HG03108 (cell line): ENCODE measurements at regions not wholly inside any gene's neighbourhood (a gene's known extent, or its start where the extent isn't known, plus 50 kb on each side); places are given as distances from the start of the nearest gene placed in this dataset.
"Not testable (repeated sequence)": the region's sequence is repeated elsewhere in the genome, so short reads cannot be mapped to it uniquely, and the experiment has no call there.

Experiments used
- ATAC-seq: cut with Tn5 transposase; IDR thresholded peaks from one replicate; pipeline ENCODE4 v1.9.1; 2021; ENCODE audit warnings: moderate library complexity; ENCODE audit not compliant: unreplicated experiment

DNA sequence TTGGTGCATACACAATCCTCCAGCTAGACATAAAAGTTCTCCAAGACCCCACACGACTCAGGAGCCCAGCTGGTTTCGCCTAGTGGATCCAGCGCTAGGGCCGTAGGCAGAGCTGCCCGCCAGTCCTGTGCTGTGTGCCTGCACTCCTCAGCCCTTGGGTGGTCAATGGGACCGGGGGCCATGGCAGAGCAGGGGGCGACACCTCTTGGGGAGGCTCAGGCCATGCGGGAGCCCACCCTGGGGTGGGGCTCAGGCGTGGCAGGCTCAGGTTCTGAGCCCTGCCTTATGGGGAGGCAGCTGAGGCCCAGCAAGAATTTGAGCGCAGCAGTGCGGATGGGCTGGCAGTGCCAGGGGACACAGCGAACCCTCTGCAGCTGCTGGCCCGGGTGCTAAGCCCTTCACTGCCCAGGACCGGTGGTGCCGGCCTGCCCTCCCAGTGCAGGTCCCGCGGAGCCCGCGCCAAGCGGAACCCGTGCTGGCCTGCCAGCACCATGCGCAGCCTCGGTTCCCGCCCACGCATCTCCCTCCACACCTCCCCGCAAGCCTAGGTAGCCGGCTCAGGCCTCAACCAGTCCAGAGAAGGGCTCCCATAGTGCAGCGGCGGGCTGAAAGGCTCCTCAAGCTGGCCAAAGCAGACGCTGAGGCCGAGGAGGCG, 1566.6 kb upstream of the SLC39A10 start:
- ATAC-seq, result no peak

DNA sequence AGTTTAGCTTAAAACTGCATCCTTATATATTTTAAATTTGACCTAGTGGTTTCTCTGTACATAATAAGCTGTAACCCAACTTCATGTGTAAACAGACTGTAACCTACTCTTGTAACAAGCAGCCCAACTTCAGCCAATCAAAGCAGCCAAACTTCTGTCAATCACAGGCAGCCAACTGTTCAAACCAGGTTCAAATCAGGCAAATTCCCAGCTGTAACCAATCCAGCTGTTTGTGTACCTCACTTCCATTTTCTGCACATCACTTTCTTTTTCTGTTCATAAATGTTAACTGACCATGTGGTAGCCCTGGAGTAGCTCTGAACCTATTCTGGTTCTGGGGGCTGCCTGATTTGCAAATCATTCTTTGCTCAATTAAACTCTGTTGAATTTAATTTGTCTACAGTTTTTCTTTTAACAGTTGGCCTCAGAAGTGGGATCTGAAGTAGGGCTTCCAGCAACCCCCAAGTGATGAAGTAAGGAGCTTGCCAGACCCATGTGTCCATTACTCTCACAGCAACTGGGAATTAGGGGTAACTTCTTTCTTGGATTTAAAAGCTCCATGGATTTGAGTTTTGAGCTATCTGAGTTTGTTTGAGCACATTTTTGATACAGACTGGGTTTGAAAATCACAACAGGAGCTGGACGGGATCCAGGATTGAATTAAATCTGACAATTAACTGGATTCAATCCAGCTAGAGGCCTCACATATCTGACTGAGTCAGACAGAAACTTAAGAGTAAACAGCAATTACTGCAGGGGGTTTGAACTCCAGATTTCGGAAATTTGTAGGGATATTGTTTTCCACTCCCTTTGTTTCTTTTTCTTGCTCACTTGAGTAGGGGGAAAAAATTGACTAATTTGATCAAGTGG, 1569.7 kb upstream of the SLC39A10 start:
- no peak for ATAC-seq

DNA sequence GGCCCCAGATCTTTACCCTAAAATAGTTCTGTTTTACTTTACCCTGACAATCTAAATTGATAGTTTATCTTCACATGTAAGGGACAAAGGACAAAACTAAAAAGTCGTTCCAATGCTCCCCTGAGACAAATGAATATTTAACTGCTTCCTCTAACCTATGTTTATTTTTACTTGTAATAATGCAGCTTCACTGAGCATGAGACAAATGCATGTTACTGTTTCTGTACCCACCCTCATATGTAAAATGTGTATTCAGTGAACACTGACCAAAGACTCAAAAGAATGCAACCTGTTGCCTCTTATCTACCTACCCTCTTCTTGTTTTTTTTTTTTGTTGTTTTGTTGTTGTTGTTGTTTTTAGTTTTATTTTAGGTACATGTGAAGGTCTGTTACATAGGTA, 1570.9 kb upstream of the SLC39A10 start:
- ATAC-seq, result no peak

DNA sequence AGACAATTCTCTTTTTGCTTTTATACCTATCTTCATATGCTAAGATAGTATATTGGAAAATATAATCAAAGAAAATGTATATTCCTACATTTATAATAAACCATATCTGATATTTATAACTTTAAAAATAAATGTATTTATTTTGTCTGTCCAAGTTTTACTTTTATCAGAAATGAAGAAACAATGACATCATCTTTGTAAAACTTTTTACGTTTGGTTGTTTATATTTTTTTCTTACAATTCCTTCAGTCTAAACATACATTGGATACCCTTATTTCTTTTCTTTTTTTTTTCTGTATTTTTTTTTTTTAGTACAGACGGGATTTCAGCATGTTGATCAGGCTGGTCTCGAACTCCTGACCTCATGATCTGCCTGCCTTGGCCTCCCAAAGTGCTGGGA, 1577.0 kb upstream of the SLC39A10 start:
- no peak for ATAC-seq

DNA sequence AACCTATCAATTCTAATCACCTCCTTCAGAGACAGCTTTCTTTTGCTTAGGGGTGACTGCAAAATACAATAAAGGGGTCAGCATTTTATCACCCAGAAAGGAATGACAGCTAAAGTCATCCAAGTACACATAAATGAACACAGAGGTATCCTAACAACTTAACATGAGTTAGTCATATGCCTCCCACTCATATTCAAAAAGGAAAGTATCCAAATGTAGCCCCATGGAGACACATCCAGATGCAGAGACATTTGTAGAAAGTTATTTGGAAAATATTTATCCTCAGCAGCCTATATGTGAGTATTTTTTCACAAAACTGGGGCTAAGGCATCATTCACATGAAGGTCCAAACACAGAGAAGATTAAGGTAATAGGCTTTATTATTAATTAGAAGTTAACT, 1579.7 kb upstream of the SLC39A10 start:
- ATAC-seq, result no peak

DNA sequence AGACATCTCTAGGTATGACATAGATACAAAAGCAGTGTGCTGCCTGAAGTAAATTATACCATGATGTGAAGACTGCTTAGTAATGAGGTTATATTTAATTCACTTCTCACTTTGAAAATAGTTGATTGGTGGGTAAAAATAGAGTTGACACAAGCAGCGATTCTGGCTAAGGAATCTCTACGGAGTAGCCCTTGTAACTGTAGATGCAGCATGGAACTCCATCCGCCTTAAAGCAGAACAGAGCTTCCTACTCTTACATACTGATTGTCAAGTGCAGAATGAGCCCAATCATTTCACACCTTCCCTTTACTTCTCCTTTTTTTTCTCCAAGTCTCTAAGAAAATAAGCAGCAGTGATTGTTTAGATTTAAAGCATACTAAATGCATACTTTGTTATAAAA, 1594.6 kb upstream of the SLC39A10 start:
- no peak for ATAC-seq

DNA sequence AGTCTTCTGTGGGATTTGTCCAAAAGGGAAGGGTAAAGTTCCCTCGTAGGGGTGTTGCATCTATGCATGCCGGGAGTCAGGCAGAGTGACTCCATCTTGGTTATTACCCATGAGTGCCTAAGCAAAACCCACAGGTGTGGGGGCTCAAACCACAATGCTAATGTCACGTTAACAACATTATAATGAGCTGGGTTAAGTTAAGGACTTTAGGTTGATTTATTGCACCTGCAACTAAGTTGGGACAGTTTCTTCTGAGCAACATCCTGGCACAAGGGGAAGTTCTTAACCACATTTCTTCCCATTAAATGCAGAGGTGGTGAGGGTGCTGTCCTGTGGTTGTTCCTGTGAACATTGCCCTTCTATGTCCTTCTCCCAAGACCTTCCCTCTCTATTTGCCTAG, 1596.8 kb upstream of the SLC39A10 start:
- ATAC-seq, result no peak

DNA sequence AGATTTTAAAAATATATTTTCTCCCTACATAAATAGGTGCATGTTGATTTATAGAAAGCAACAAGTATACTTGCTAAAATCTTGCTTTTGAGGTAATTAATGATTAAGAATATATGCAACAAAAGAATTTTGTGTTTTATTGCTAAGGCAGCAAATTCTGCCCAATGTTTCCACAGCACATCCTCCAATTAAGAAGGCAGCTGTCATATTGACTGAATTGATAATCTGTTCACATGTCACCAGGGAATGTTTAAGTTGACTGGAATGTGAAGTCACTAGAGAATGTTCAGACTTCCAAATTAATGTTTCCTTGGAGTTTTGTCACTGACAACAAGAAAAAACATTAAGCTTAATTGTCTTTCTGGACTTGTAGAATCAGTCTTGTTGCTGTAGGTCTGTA, 1602.7 kb upstream of the SLC39A10 start:
- ATAC-seq, result no peak

DNA sequence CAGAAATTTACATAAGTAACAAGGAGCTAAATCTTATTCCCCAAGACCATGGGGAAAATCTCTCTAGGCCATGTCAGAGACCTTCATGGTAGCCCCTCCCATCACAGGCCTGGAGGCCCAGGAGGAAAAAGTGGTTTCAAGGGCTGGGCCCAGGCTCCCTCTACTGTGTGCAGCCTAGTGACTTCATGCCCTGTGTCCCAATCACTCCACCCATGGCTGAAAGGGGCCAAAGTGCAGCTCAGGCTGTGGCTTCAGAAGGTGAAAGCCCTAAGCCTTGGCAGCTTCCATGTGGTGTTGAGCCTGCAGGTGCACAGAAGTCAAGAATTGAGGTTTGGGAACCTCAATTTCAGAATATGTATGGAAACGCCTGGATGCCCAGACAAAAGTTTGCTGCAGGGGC, 1612.7 kb upstream of the SLC39A10 start:
- ATAC-seq, result no peak

DNA sequence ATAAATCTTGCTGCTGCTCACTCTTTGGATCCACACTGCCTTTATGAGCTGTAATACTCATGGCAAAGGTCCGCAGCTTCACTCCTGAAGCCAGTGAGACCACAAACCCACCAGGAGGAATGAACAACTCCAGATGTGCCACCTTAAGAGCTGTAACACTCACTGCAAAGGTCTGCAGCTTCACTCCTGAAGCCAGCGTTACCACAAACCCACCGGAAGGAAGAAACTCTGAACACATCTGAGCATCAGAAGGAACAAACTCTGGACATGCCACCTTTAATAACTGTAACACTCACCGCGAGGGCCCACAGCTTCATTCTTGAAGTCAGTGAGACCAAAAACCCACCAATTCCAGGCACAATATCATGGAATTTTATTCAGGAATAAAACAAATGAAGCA, 1635.9 kb upstream of the SLC39A10 start:
- ATAC-seq, result not testable (repeated sequence)

DNA sequence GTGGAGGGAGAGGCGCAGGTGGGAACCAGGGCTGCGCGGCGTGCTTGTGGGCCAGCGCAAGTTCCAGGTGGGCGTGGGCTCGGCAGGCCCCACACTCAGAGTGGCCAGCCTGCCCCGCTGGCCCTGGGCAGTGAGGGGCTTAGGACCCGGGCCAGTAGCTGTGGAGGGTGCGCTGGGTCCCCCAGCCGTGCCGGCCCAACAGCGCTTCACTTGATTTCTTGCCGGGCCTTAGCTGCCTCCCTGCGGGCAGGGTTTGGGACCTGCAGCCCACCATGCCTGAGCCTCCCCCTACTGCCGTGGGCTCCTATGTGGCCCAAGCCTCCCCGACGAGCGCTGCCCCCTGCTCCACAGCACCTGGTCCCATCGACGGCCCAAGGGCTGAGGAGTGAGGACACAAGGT, 1636.9 kb upstream of the SLC39A10 start:
- no peak for ATAC-seq

DNA sequence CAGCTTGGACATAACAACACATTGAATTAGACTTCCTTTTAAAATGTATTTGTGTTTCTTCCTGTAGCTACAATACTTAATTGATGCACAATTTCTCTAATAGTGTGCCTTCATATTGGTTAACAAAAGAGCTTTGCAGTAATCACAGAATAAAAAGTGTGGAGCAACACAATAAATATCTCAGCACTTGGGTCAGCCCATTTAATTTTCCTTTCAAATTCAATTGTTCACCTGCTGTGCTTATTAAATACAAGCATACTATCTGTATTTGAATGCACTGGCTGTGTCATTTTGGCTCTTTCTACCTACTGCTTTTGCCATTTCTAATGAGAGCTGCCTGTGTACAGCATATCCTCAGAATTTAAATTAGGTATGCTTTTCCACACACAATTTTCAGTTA, 1641.3 kb upstream of the SLC39A10 start:
- no peak for ATAC-seq

DNA sequence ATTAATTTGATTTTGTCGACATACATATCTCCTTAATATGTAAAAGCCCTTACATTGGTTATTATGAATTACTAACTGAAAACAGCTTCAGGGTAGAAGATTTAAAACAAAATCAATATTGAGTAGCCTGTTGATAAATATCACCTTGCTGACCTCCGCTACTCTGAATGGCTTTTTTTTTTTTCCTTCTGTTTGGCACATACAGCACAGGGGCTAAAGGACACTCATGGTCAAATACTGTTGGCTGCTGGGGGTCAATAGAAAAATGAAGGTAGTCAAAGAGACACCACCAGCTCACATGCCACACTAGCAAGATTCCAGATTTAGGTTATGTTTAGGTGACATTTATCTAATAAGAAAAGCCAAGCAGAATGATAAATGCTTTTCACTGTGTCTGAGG, 1642.4 kb upstream of the SLC39A10 start:
- no peak for ATAC-seq

DNA sequence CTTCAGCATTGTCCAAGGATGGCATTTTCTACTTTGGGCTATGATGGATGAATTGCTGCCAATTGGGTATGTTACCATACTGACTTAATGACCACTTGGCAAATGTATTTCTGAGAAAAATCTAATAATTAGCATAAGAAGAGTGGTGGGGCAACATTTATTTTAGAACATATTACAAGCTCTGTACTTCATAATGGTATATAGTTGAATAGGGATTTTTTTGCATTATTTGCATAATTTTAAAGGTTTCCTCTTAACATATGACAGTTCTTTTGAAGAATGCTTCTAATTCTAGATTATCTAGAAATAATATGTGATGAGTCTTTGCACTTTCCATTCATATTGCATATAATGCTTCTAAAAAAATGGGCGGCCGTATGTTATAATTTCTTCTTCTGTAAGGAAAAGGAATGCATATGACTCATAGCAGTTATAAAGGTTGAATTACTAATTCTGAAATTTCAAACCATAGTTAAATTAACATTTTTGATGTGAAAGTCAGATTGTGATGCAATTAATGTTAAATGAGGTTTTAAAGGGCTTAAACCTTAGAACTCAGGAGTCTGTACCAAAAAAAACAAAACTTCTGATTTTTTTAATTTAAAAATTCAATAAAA, 1652.3 kb upstream of the SLC39A10 start:
- ATAC-seq, result no peak

DNA sequence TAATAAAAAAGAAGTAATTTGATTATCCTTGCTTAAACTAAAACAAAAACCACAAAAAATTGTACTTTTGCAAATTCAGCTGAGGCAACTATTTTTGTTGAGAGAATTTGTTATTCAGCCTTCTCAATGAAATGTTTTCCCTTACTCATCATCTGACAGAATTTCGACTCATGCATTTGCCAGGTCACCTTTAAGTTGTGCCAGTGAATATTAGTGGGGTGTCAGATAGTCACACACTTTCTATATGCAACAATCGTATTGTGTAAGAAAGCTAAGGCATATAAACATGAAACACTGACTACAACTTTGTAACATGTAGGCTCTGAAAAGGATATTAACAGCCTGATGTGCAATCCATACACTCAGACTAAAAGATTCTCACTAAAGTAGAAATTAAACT, 1653.1 kb upstream of the SLC39A10 start:
- ATAC-seq, result no peak

DNA sequence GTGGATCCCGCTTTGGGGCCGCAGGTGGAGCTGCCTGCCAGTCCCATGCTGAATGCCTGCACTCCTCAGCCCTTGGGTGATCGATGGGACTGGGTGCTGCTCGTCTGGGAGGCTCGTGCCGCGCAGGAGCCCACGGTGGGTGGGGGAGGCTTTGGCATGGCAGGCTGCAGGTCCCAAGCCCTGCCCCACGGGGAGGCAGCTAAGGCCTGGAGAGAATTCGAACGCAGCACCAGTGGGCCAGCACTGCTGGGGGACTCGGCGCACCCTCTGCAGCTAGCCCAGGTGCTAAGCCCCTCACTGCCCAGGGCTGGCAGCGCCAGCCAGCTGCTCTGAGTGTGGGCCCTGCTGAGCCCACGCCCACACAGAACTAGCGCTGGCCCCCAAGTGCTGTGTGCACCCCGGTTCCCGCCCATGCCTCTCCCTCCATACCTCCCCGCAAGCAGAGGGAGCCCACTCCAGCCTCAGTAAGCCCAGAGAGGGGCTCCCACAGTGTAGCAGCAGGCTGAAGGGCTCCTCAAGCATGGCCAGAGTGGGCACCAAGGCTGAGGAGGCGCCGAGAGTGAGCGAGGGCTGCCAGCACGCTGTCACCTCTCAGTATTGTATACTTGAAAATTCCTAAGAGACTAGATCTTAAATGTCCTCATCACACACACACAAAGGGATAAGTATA, 1654.2 kb upstream of the SLC39A10 start:
- no peak for ATAC-seq

DNA sequence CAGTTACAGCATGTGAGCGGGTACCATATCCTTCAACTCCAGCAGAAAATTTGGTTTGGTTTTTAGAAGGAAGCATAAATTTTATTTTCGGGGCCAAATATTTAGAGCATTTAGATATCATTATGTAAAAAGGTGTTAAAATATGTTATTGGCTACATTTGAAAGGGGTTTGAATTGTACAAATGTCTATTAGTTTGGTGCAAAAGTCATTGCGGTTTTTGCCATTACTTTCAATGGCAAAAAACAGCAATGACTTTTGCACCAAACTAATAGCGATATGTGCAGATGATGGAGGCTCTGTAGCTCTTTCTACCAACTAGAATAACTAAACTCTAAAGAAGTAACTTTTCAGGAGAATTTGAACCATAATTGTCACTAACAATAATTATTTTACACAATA, 1666.2 kb upstream of the SLC39A10 start:
- no peak for ATAC-seq

DNA sequence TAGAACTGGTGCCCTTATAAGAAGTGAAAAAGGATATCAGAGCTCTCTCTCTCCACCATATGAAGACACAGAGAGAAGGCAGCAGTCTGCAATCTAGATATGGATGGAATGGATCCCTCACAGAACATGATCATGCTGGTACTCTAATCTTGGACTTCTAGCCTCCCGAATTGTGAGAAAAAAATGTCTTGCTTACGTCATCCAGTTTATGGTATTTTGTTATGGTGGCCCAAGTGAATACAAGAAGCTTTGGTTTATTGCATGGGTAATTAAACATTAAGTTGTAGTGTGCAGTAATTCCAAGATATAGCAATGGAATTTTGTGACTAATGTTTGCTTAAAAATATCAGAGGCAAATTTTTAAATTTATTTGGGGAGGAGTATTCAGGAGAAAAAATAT, 1667.4 kb upstream of the SLC39A10 start:
- ATAC-seq, result no peak

DNA sequence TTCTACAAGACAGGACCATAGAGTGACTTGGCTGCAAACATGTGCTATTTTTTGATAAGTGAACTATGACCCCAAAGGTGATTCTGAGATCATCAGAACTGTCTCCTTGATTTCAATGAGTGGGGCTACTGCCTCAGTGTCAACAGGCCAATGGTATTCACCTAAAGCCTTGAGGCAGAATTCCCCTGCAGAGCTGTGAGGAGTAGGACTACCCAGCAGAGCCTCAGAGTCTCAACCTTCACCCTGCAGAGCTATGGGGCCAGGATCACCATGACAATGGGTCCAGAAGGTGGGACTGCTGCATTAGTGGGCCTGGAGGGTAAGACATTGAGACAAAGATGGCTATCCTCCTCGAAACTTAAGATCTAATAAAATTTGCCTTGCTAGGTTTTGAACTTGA, 1668.2 kb upstream of the SLC39A10 start:
- no peak for ATAC-seq

DNA sequence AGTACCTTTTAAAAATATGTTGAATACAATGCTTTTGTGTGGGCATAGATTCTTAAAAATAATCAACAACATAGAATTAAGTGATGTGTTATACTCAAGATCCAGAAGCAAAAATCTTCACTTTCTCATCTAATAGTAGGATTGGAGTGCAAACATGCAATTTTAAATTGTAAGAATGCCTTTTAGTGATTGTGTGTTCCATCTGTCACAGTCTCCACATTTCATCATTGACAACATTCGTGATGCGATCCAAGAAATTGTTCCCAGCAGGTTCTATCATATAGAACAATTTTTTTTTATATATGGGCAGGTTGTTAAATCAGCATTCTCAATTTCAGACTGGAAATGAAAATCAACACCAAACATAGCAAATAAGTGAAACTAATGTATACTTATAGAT, 1671.8 kb upstream of the SLC39A10 start:
- ATAC-seq, result no peak

DNA sequence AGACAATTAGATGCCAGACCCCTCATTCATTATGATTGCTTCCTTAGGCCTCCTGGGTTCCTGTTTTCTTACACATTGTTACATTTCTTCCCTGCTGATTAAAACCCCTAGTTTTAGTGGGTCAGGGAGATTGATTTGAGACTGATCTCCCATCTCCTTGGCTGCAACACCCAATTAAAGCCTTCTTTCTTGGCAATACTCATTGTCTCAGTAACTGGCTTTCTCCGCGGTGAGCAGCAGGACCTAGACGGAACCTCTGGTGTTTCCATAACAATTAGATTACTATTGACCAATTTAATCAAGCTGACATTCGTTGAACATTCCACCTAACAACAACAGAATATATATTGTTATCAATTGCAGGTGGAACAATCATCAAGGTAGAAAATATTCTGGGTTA, 1676.4 kb upstream of the SLC39A10 start:
- ATAC-seq, result no peak

DNA sequence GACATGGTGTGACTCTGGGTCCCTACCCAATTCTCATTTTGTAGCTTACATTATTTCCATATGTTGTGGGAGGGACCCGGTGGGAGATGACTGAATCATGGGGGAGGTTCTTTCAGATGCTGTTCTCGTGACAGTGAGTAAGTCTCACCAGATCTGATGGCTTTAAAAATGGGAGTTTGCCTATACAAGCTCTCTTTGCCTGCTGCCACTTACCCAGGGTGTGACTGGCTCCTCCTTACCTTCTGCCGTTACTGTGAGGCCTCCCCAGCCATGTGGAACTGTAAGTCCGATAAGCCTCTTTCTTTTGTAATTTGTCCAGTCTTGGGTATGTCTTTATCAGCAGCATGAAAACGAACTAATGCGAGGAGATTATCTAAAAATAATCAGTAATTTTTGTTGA, 1683.2 kb upstream of the SLC39A10 start:
- no peak for ATAC-seq
